SK-N-SH treated with all-trans-retinoic acid at 6 μM for 48 hours (cell line): ENCODE measurements at regions not wholly inside any gene's neighbourhood (a gene's known extent, or its start where the extent isn't known, plus 50 kb on each side); places are given as distances from the start of the nearest gene placed in this dataset.

Source experiments
- ATAC-seq: fragments of 200-7000 bp; cut with Tn5 transposase; 3 replicates; pipeline ENCODE4 v1.9.1; 2020; ENCODE audit warnings: mild to moderate bottlenecking, moderate library complexity
- ARNTL ChIP-seq: fragments of 450-650 bp; formaldehyde crosslinking; IDR thresholded peaks from 2 replicates; pipeline ENCODE4 v1.5.0; 2020; ENCODE audit warnings: low read depth, mild to moderate bottlenecking, moderate library complexity, borderline replicate concordance
- BACH2 ChIP-seq: fragments of 250-450 bp; sonication (Bioruptor Pico); IDR thresholded peaks from 2 replicates; pipeline ENCODE4 v1.9.0; 2021; ENCODE audit warnings: mild to moderate bottlenecking, borderline replicate concordance
- CREB5 ChIP-seq: fragments of 250-450 bp; sonication (Bioruptor Pico); IDR thresholded peaks from 2 replicates; pipeline ENCODE4 v1.5.1; 2020; ENCODE audit warnings: low read depth, mild to moderate bottlenecking, moderate library complexity
- CSDC2 ChIP-seq: fragments of 250-450 bp; sonication (Bioruptor Pico); IDR thresholded peaks from 2 replicates; pipeline ENCODE4 v1.5.0; 2020; ENCODE audit warnings: mild to moderate bottlenecking, moderate library complexity
- CSRNP3 ChIP-seq: fragments of 250-450 bp; sonication (Bioruptor Pico); IDR thresholded peaks from 2 replicates; pipeline ENCODE4 v1.5.1; 2021; ENCODE audit warnings: mild to moderate bottlenecking, moderate library complexity
- ESRRG ChIP-seq: fragments of 250-450 bp; sonication (Bioruptor Pico); IDR thresholded peaks from 2 replicates; pipeline ENCODE4 v1.6.1; 2021; ENCODE audit warnings: mild to moderate bottlenecking
- ISL1 ChIP-seq: fragments of 250-450 bp; sonication (Bioruptor Pico); IDR thresholded peaks from 2 replicates; pipeline ENCODE4 v2.1.2; 2022; ENCODE audit warnings: mild to moderate bottlenecking, moderate library complexity
- OSR1 ChIP-seq: fragments of 250-450 bp; sonication (Bioruptor Pico); IDR thresholded peaks from 2 replicates; pipeline ENCODE4 v1.8.0; 2022; ENCODE audit warnings: moderate library complexity, mild to moderate bottlenecking, inconsistent platforms
- PATZ1 ChIP-seq: fragments of 250-450 bp; sonication (Bioruptor Pico); IDR thresholded peaks from 2 replicates; pipeline ENCODE4 v1.8.0; 2020; ENCODE audit warnings: mild to moderate bottlenecking, moderate library complexity, borderline replicate concordance
- POU6F1 ChIP-seq: fragments of 250-450 bp; sonication (Bioruptor Pico); IDR thresholded peaks from 2 replicates; pipeline ENCODE4 v1.8.0; 2021; ENCODE audit warnings: low read depth, mild to moderate bottlenecking, moderate library complexity, borderline replicate concordance
- PPARA ChIP-seq: fragments of 250-450 bp; sonication (Bioruptor Pico); IDR thresholded peaks from 2 replicates; pipeline ENCODE4 v1.5.0; 2020; ENCODE audit warnings: mild to moderate bottlenecking, borderline replicate concordance
- RARB ChIP-seq: fragments of 250-450 bp; sonication (Bioruptor Pico); IDR thresholded peaks from 2 replicates; pipeline ENCODE4 v1.8.0; 2021; ENCODE audit warnings: mild to moderate bottlenecking, moderate library complexity
- SNAI2 ChIP-seq: fragments of 250-450 bp; sonication (Bioruptor Pico); IDR thresholded peaks from 2 replicates; pipeline ENCODE4 v1.5.0; 2020; ENCODE audit warnings: mild to moderate bottlenecking, moderate library complexity
- TCF4 ChIP-seq: fragments of 250-450 bp; sonication (Bioruptor Pico); IDR thresholded peaks from 2 replicates; pipeline ENCODE4 v1.8.0; 2021; ENCODE audit warnings: mild to moderate bottlenecking, moderate library complexity, borderline replicate concordance
- TSHZ2 ChIP-seq: fragments of 250-450 bp; sonication (Bioruptor Pico); IDR thresholded peaks from 2 replicates; pipeline ENCODE4 v1.5.0; 2020; ENCODE audit warnings: mild to moderate bottlenecking, moderate library complexity
- ZC3H10 ChIP-seq: fragments of 250-450 bp; sonication (Bioruptor Pico); IDR thresholded peaks from 2 replicates; pipeline ENCODE4 v1.5.1; 2021; ENCODE audit warnings: mild to moderate bottlenecking, moderate library complexity
- ZFP3 ChIP-seq: fragments of 250-450 bp; sonication (Bioruptor Pico); IDR thresholded peaks from 2 replicates; pipeline ENCODE4 v1.5.0; 2020; ENCODE audit warnings: mild to moderate bottlenecking, moderate library complexity
- ZNF565 ChIP-seq: fragments of 450-650 bp; formaldehyde crosslinking; conservative IDR thresholded peaks from 2 replicates; pipeline ENCODE4 v1.5.0; 2020; ENCODE audit warnings: low read depth, mild to moderate bottlenecking, moderate library complexity
- ZNF70 ChIP-seq: fragments of 450-650 bp; formaldehyde crosslinking; IDR thresholded peaks from 2 replicates; pipeline ENCODE4 v1.5.0; 2020; ENCODE audit warnings: mild to moderate bottlenecking, moderate library complexity
- ZNF8 ChIP-seq: fragments of 450-650 bp; formaldehyde crosslinking; IDR thresholded peaks from 2 replicates; pipeline ENCODE4 v1.5.0; 2020; ENCODE audit warnings: mild to moderate bottlenecking, moderate library complexity

- no peak for TF ChIP-seq TSHZ2
- no peak for TF ChIP-seq ISL1 (CRISPR knock-in tag)
- no peak for TF ChIP-seq ZNF565
- no peak for TF ChIP-seq BACH2
- TF ChIP-seq ZC3H10 (CRISPR knock-in tag), result no peak
- no peak for TF ChIP-seq ARNTL
These were observed 646.5 kb downstream of the NSUN3 start (continued) for GRCh38 chr3:94709249-94709902.

- no peak for TF ChIP-seq ARNTL
- TF ChIP-seq SNAI2 (CRISPR knock-in tag), result no peak
- no peak for TF ChIP-seq ISL1 (CRISPR knock-in tag)
- no peak for TF ChIP-seq TCF4
- no peak for TF ChIP-seq CREB5 (CRISPR knock-in tag)
- no peak for TF ChIP-seq CSDC2 (CRISPR knock-in tag)
- TF ChIP-seq, all 23 proteins: peak for 0
- no peak for ATAC-seq
These were observed 651.3 kb downstream of the NSUN3 start for GRCh38 chr3:94714194-94714593.

- ATAC-seq, result no peak
- TF ChIP-seq CSRNP3, result no peak
- TF ChIP-seq CREB5 (CRISPR knock-in tag), result no peak
- no peak for TF ChIP-seq ZNF70 (CRISPR knock-in tag)
- no peak for TF ChIP-seq PATZ1 (CRISPR knock-in tag)
- no peak for TF ChIP-seq ZFP3
- no peak for TF ChIP-seq PPARA
- no peak for TF ChIP-seq ESRRG (CRISPR knock-in tag)
- no peak for TF ChIP-seq RARB (CRISPR knock-in tag)
- no peak for TF ChIP-seq TSHZ2
- TF ChIP-seq TCF4, result no peak
- no peak for TF ChIP-seq ZNF8
- no peak for TF ChIP-seq POU6F1 (CRISPR knock-in tag)
- TF ChIP-seq OSR1 (CRISPR knock-in tag), result no peak
- no peak for TF ChIP-seq ISL1 (CRISPR knock-in tag)
These were observed 653.6 kb downstream of the NSUN3 start for GRCh38 chr3:94716326-94717018.
